HUES6 (cell line): ENCODE measurements at regions not wholly inside any gene's neighbourhood (a gene's known extent, or its start where the extent isn't known, plus 50 kb on each side); places are given as distances from the start of the nearest gene placed in this dataset.
"Not testable (repeated sequence)": the region's sequence is repeated elsewhere in the genome, so short reads cannot be mapped to it uniquely, and the experiment has no call there.

Experiments used
- H3K27ac ChIP-seq: 2 replicates; pipeline ENCODE4 v1.7.0; 2013; ENCODE audit warnings: low read depth, mild to moderate bottlenecking, low read length, inconsistent platforms
- H3K27me3 ChIP-seq: 2 replicates; pipeline ENCODE4 v1.6.1; 2013; ENCODE audit warnings: low read length; ENCODE audit not compliant: control insufficient read depth, insufficient read depth
- H3K36me3 ChIP-seq: 2 replicates; pipeline ENCODE4 v1.6.1; 2013; ENCODE audit warnings: low read length; ENCODE audit not compliant: control insufficient read depth, insufficient read depth
- H3K4me1 ChIP-seq: 2 replicates; pipeline ENCODE4 v1.6.1; 2013; ENCODE audit warnings: low read length; ENCODE audit not compliant: control insufficient read depth, insufficient read depth
- H3K4me3 ChIP-seq: 2 replicates; pipeline ENCODE4 v1.5.1; 2013; ENCODE audit warnings: low read depth, low read length
- H3K9ac ChIP-seq: one replicate; pipeline ENCODE4 v1.6.1; 2013; ENCODE audit warnings: mild to moderate bottlenecking, low read length
- H3K9me3 ChIP-seq: 2 replicates; pipeline ENCODE4 v1.6.1; 2013; ENCODE audit warnings: low read depth, low read length; ENCODE audit not compliant: control insufficient read depth, insufficient read depth

GRCh38 chr20:30900080-30900719 lies 357.3 kb upstream of the DEFB115 start:
- not testable (repeated sequence) for H3K9ac ChIP-seq, H3K27ac ChIP-seq, H3K4me1 ChIP-seq, H3K27me3 ChIP-seq, H3K36me3 ChIP-seq, H3K4me3 ChIP-seq
- H3K9me3 ChIP-seq: peaks cover 19% of the 10 kb centered on the region; the same call in 1 of the 2 replicates

- H3K9me3 ChIP-seq: peaks cover 17% of the 10 kb centered on the region; the same call in 1 of the 2 replicates
Observed at GRCh38 chr20:30905231-30905630, 352.2 kb upstream of the DEFB115 start.

GRCh38 chr20:30910937-30911725 lies 346.3 kb upstream of the DEFB115 start:
- Histone ChIP-seq H3K27ac (no peak overlapping the region), H3K4me3 (no peak overlapping the region), H3K27me3 (no peaks in the 10 kb centered on the region), H3K4me1 (peaks cover 3% of the 10 kb centered on the region; the same call in 1 of the 2 replicates), H3K9me3 (peaks cover 12% of the 10 kb centered on the region; the same call in 1 of the 2 replicates), H3K9ac (no peak overlapping the region), H3K36me3 (no peaks in the 10 kb centered on the region; the same call in 1 of the 2 replicates)

More at GRCh38 chr20:30905231-30905630, 352.2 kb upstream of the DEFB115 start:
- H3K9ac ChIP-seq, H3K4me3 ChIP-seq, H3K36me3 ChIP-seq, H3K27ac ChIP-seq, H3K27me3 ChIP-seq, H3K4me1 ChIP-seq: not testable (repeated sequence)

DNA sequence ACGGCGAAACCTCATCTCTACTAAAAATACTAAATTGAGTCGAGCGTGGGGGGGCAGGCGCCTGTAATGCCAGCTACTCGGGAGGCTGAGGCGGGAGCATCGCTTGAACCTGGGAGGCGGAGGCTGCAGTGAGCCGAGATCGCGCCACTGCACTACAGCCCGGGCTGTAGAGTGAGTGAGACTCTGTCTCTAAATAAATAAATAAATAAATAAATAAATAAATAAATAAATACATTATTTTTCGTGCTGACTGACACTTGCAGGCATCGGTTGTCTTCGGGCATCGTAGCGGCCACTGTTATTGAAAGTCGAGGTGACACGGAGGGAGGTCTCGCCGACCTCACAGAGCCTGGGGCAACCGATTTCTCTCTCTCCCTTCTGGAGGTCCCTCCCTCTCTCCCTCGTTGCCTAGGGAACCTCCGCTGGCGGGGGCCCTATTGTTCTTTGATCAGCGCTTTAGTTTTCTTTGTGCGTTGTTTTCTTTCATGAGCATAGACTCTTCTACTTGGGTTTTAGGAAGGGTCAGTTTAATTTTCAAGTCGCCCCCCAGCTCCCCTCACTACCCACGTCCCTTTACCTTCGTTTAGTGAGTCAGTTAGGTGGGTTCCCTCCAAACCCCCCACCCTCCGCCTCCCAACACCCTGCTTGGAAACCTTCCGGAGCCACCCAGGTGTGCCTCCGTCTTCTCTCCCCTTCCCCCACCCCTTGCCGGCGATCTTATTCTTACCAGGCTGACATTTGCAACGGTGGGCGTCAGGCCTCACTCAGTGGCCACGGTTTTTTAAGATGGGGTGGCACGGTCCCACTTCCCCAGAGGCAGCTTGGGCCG lies 345.4 kb upstream of the DEFB115 start:
- H3K9ac ChIP-seq: peak overlapping the region; percentile 71
- H3K4me1 ChIP-seq, H3K36me3 ChIP-seq, H3K27me3 ChIP-seq: not testable (repeated sequence)
- peak overlapping the region; percentile 72; the same call in 1 of the 2 replicates for H3K27ac ChIP-seq
- peaks cover 11% of the 10 kb centered on the region; the same call in 1 of the 2 replicates for H3K9me3 ChIP-seq
- H3K4me3 ChIP-seq: peak overlapping the region; percentile 53

- H3K4me1 ChIP-seq, H3K27me3 ChIP-seq, H3K36me3 ChIP-seq, H3K9me3 ChIP-seq: not testable (repeated sequence)
- peak overlapping the region; percentile 53 for H3K4me3 ChIP-seq
- peak overlapping the region; percentile 72; the same call in 1 of the 2 replicates for H3K27ac ChIP-seq
- peak overlapping the region; percentile 71 for H3K9ac ChIP-seq
Observed at GRCh38 chr20:30912661-30913026, 344.8 kb upstream of the DEFB115 start.

DNA sequence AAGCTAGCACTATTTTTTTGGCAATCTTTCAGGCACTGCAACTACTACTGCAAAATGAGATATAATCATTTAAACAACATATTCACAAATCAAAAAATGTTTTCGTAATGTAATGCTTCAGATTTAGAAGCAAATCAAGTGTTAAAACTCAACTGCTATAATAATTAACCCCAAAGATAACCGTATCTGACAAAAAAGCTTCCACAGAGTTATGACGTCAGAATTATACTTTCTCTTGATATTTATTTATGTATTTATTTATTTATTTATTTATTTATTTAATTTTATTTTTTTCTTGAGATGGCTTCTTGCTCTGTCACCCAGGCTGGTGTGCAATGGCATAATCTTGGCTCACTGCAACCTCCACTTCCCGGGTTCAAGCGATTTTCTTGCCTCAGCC lies 341.1 kb upstream of the DEFB115 start:
- H3K4me3 ChIP-seq, H3K9ac ChIP-seq, H3K36me3 ChIP-seq, H3K27me3 ChIP-seq, H3K4me1 ChIP-seq, H3K27ac ChIP-seq: not testable (repeated sequence)
- peaks cover 17% of the 10 kb centered on the region for H3K9me3 ChIP-seq

GRCh38 chr20:30919514-30920188 lies 337.8 kb upstream of the DEFB115 start:
- H3K27ac ChIP-seq: no peak overlapping the region
- H3K9ac ChIP-seq: no peak overlapping the region

GRCh38 chr20:30921286-30922071 lies 336.0 kb upstream of the DEFB115 start:
- Histone ChIP-seq H3K36me3 (no peaks in the 10 kb centered on the region), H3K9me3 (peaks cover 40% of the 10 kb centered on the region), H3K27ac (no peak overlapping the region), H3K4me1 (no peaks in the 10 kb centered on the region), H3K9ac (no peak overlapping the region), H3K27me3 (no peaks in the 10 kb centered on the region), H3K4me3 (no peak overlapping the region)

More at GRCh38 chr20:30919514-30920188, 337.8 kb upstream of the DEFB115 start:
- Histone ChIP-seq H3K4me3 (no peak overlapping the region), H3K9me3 (peaks cover 34% of the 10 kb centered on the region), H3K36me3 (no peaks in the 10 kb centered on the region), H3K4me1 (no peaks in the 10 kb centered on the region), H3K27me3 (no peaks in the 10 kb centered on the region)

DNA sequence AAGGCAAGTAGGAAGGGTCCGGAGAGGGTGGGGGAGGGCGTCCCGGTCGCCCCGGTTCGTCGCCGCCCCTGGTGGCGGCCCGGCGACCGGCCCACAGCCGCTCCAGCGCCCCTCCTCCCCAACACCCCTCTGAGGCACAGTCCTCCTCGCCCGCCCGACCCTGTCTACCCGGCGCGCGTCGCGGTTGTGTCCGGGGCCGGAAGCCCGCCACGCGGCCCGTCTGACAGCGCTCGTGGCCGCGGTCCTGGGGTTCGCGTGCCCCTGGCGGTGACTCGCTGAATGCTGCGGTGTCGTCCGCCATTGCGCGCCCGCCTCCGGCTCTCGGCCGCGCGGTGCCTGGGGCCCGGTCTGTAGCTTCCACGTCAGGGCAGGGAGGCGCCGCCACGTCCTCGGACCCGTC lies 335.3 kb upstream of the DEFB115 start:
- peaks cover 40% of the 10 kb centered on the region for H3K9me3 ChIP-seq
- no peak overlapping the region for H3K27ac ChIP-seq
- H3K9ac ChIP-seq: no peak overlapping the region
- no peaks in the 10 kb centered on the region for H3K27me3 ChIP-seq
- H3K4me3 ChIP-seq: no peak overlapping the region
- H3K36me3 ChIP-seq: no peaks in the 10 kb centered on the region
- H3K4me1 ChIP-seq: no peaks in the 10 kb centered on the region

DNA sequence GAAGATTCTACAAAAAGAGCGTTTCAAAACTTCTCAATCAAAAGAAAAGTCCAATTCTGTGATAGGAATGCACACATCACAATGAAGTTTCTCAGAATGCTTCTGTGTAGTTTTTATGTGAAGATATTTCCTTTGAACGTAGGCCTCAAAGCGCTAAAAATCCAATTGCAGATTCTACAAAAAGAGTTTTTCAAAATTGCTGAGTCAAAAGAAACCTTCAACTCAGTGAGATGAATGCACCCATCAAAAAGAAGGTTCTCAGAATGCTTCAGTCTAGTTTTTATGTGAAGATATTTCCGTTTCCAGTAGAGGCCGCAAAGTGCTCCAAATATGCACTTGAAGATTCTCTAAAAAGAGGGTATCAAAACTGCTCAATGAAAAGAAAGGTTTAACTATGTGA lies 319.7 kb upstream of the DEFB115 start:
- Histone ChIP-seq H3K4me3 (no peak overlapping the region), H3K27ac (no peak overlapping the region), H3K9ac (no peak overlapping the region), H3K4me1 (no peaks in the 10 kb centered on the region), H3K36me3 (no peaks in the 10 kb centered on the region), H3K27me3 (no peaks in the 10 kb centered on the region), H3K9me3 (peaks cover 40% of the 10 kb centered on the region)
